ENCODE measurements at regions not wholly inside any gene's neighbourhood (a gene's known extent, or its start where the extent isn't known, plus 50 kb on each side); places are given as distances from the start of the nearest gene placed in this dataset.

DNA sequence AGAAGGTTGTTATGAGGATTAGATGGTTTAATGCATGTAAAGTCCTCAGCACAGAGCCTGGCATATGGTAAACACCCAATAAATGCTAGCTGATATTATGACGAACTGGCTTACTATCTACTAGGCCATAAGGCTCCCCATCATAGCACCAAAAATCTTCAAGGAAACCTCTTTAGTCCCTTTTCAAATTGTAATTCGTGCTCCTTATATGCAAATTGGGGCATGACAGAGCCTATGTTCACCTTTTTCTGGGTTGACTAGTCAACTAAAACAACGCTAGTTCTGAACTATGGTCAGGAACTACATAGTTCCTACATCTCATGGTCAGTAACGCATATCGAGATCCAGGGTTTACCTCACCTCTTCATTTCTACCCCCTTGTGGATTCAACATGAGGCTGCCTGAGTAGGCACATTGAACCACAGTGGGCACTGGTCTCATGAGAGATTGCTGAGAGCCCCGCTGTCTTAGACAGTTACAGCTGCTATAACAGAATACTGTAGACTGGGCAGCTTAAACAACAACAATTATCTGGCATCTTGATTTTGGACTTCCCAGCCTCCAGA is 97.2 kb upstream of the TNFAIP3 start:
- TF ChIP-seq, protein P1, sequence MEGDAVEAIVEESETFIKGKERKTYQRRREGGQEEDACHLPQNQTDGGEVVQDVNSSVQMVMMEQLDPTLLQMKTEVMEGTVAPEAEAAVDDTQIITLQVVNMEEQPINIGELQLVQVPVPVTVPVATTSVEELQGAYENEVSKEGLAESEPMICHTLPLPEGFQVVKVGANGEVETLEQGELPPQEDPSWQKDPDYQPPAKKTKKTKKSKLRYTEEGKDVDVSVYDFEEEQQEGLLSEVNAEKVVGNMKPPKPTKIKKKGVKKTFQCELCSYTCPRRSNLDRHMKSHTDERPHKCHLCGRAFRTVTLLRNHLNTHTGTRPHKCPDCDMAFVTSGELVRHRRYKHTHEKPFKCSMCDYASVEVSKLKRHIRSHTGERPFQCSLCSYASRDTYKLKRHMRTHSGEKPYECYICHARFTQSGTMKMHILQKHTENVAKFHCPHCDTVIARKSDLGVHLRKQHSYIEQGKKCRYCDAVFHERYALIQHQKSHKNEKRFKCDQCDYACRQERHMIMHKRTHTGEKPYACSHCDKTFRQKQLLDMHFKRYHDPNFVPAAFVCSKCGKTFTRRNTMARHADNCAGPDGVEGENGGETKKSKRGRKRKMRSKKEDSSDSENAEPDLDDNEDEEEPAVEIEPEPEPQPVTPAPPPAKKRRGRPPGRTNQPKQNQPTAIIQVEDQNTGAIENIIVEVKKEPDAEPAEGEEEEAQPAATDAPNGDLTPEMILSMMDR (IDR thresholded peaks at IDR 0.05; ENCODE audit: low read depth, low read length), result no peak
- in situ Hi-C loops (cut with HindIII; ENCODE audit: low sequenced_read_pairs), result no loop called here
- DNase-seq (ENCODE audit: low read depth, low spot score), result no peak
- H3K4me3 ChIP-seq (ENCODE audit: low read depth, low read length), result no peak overlapping the region

DNA sequence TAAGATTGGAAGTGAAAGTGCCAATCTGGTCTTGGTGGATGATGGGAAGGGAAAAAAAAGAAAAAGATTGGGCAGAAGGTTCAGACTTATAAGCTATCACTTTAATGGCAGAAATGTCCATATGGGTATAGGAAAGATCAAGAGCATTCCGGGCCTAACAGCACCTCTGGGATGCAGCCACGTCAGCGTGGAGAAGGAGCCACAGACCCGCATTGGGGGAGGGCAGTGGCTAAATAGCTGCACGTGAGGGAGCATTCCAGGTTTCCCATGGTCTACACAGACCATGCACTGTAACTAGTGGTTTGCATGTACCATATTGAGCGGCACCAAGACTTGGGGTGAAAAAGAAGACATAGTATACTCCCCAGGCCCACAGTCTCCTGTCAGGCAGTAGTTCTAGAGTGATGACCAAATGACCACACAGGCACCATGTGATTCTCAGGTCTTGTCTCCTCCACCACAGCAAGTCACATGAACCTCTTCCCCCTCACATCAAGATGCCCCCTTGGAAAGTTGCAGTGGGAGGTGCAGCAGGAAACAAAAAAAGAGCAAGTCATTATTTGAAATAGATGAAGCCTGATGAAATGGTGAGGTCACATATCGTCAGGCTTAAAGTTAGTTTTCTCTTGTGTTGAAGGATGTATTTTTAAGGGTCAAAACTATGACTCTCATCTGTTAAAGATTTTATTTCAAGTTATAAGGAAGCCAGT is 94.4 kb upstream of the TNFAIP3 start:
- in situ Hi-C loops (cut with HindIII; ENCODE audit: low sequenced_read_pairs), result no loop called here
- H3K4me3 ChIP-seq (ENCODE audit: low read depth, low read length), result no peak overlapping the region
- TF ChIP-seq, protein P1 (IDR thresholded peaks at IDR 0.05; ENCODE audit: low read depth, low read length), result no peak
- DNase-seq (ENCODE audit: low read depth, low spot score), result no peak

DNA sequence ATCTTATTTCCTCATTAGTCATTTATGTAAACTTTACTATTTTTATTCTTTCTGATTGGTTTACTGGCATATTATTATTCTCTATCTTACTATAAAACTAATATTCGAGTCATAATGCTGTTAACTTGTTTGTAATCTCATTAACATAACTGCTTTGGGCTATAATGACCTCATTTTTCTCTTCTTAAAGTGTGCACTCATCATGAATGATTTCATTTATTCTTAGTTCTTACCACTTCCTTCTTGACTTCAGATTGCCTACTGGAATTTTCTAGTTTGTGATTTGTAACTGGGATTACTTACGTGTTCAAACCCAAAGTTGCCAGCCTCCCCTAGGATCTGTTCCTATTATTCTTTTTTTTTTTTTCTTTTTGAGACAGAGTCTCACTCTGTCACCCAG is 91.8 kb upstream of the TNFAIP3 start:
- no peak for DNase-seq (ENCODE audit: low read depth, low spot score)
- TF ChIP-seq, protein P1 (IDR thresholded peaks at IDR 0.05; ENCODE audit: low read depth, low read length), result no peak
- no peak overlapping the region for H3K4me3 ChIP-seq (ENCODE audit: low read depth, low read length)
- in situ Hi-C loops (cut with HindIII; ENCODE audit: low sequenced_read_pairs), result no loop called here

DNA sequence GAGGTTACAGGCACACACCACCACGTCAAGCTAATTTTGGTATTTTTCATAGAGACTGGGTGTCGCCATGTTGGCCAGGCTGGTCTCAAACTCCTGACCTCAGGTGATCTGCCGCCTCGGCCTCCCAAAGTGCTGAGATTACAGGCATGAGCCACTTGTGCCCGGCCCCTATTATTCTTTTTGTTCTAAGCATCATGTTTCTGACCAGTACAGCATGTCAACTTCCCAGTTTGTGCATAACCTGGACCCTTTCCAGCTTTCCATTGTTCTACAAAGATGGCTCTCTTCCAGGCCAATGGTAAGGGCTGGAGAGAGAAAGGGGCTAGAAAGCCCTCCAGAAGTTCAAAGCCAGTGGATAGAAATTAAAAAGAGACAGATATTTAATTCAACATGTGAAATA is 91.3 kb upstream of the TNFAIP3 start:
- TF ChIP-seq, protein P1 (IDR thresholded peaks at IDR 0.05; ENCODE audit: low read depth, low read length), result no peak
- H3K4me3 ChIP-seq (ENCODE audit: low read depth, low read length), result no peak overlapping the region
- in situ Hi-C loops (cut with HindIII; ENCODE audit: low sequenced_read_pairs), result no loop called here
- DNase-seq (ENCODE audit: low read depth, low spot score), result no peak

DNA sequence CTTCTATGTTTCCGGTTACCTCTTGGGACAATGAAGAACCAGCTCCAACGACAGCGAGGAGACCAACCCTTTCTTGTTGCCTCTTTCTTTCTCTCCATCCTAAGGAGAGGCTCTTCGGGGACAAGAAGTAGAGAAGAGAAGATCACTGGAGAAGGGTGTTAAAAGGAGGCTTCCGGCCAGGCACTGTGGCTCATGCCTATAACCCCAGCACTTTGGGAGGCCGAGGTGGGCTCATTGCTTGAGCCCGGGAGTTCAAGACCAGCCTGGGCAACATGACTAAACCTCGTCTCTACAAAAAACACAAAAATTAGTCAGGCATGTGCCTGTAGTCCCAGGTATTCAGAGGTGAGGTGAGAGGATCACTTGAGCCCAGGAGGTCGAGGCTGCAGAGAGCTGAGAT is 90.8 kb upstream of the TNFAIP3 start:
- TF ChIP-seq, protein P1 (IDR thresholded peaks at IDR 0.05; ENCODE audit: low read depth, low read length), result no peak
- in situ Hi-C loops (cut with HindIII; ENCODE audit: low sequenced_read_pairs), result no loop called here
- DNase-seq (ENCODE audit: low read depth, low spot score), result no peak
- H3K4me3 ChIP-seq (ENCODE audit: low read depth, low read length), result no peak overlapping the region

DNA sequence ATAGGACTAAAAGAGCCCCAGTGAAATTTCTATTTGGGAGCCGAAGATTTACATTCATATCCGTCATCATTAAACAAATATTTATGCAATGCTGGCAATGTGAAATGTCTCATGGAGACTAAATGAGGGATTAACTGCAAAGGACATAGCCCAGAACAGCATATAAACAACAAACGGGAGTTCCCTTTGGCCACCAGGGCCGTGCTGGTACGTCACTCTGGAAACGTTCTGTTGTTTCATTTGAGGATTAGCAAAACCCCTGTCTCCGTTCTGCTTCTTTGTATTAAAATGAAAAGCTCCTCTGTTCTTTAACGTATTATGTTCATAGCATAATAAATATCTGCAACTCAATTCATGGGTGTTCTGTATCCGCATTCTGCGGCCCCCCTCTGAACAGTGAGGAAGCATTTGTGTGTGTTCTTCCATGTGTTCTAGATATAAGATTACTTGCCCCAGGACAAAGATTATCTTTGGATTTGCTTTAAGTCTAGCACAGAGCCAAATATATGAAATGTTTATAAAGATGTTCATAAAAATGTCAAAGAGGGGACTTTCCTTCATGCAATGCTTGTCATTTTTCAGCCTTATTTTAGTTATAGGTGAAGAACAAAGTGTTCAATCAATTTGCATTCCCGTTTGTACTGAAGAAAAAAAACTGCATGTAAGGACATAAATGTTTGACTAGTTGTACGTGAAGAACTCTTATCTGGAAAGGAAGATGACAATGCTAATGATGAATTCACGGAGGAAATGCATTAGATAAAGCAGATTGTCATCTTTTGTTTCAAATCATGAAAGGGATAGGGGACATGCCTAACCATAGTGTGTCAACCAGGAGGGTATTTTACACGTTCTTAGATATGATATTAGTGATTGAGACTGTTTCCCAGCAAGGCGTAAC is 90.0 kb upstream of the TNFAIP3 start:
- TF ChIP-seq, protein P1 (IDR thresholded peaks at IDR 0.05; ENCODE audit: low read depth, low read length), result no peak
- in situ Hi-C loops (cut with HindIII; ENCODE audit: low sequenced_read_pairs), result no loop called here
- no peak for DNase-seq (ENCODE audit: low read depth, low spot score)
- no peak overlapping the region for H3K4me3 ChIP-seq (ENCODE audit: low read depth, low read length)
